Spleen (tissue), 11 donors: ENCODE measurements at regions not wholly inside any gene's neighbourhood (a gene's known extent, or its start where the extent isn't known, plus 50 kb on each side); places are given as distances from the start of the nearest gene placed in this dataset.

Source experiments
- DNase-seq: peaks from one replicate; pipeline ENCODE4 v3.0.0-alpha.2; 2020
- H3K27ac ChIP-seq, 8 donors: fragments of 200-600 bp; sonication (generic) in 7 of 8; 1 replicate in 4 of 8; 2 replicates in 4 of 8; pipeline versions ENCODE4 v1.5.0 to v1.8.0; 2016 to 2021; ENCODE audit warnings: inconsistent platforms in 4 of 8, mild to moderate bottlenecking in 4 of 8, moderate library complexity in 1 of 8
- H3K27me3 ChIP-seq, 7 donors: fragments of 200-600 bp; sonication (generic) in 6 of 7; replicated peaks in 1 of 7; 1 replicate in 4 of 7; 2 replicates in 3 of 7; pipeline versions ENCODE4 v1.5.0 to v1.8.0; 2016 to 2021; ENCODE audit warnings: inconsistent platforms in 3 of 7, mild to moderate bottlenecking in 1 of 7
- H3K36me3 ChIP-seq, 6 donors: fragments of 200-600 bp; sonication (generic) in 5 of 6; 1 replicate in 4 of 6; 2 replicates in 2 of 6; pipeline versions ENCODE4 v1.5.0 to v1.8.0; 2016 to 2021; ENCODE audit warnings: inconsistent platforms in 2 of 6
- H3K4me1 ChIP-seq, 6 donors: fragments of 200-600 bp; sonication (generic) in 5 of 6; 1 replicate in 3 of 6; 2 replicates in 3 of 6; pipeline versions ENCODE4 v1.5.0 to v1.8.0; 2016 to 2021; ENCODE audit warnings: inconsistent platforms in 3 of 6
- H3K4me3 ChIP-seq, 8 donors: fragments of 200-600 bp; sonication (generic) in 7 of 8; 1 replicate in 4 of 8; 2 replicates in 4 of 8; pipeline versions ENCODE4 v1.5.0 to v1.8.0; 2016 to 2021; ENCODE audit warnings: inconsistent platforms in 4 of 8, mild to moderate bottlenecking in 4 of 8, moderate library complexity in 2 of 8
- H3K9me3 ChIP-seq, 8 donors: fragments of 200-600 bp; sonication (generic) in 7 of 8; 1 replicate in 4 of 8; 2 replicates in 4 of 8; pipeline versions ENCODE4 v1.5.0 to v1.8.0; 2016 to 2021; ENCODE audit warnings: inconsistent platforms in 4 of 8
- CTCF ChIP-seq, 11 experiments: fragments of 200-600 bp in 7 of 11; fragments of 450-650 bp in 4 of 11; sonication (generic) in 4 of 11; IDR thresholded peaks in 8 of 11; conservative IDR thresholded peaks in 3 of 11; 1 replicate in 7 of 11; 2 replicates in 4 of 11; pipeline versions ENCODE4 v1.4.0 to v1.8.0; 2016 to 2021; ENCODE audit warnings: antibody characterized with exemption in 11 of 11, inconsistent platforms in 4 of 11, mild to moderate bottlenecking in 1 of 11
- POLR2A ChIP-seq, 3 donors: fragments of 450-650 bp; IDR thresholded peaks; one replicate each; pipeline ENCODE4 v1.5.1; 2017; ENCODE audit warnings: antibody characterized with exemption in 3 of 3, mild to moderate bottlenecking in 1 of 3
- POLR2AphosphoS5 ChIP-seq, 3 donors: sonication (generic); formaldehyde crosslinking; IDR thresholded peaks; one replicate each; pipeline ENCODE4 v1.5.1; 2017; ENCODE audit warnings: antibody characterized with exemption in 3 of 3
- WGBS, 5 donors: extraction: QIAGEN DNeasy Blood & Tissue Kit in 3 of 5; methylation state at CpG; one replicate each; pipeline versions ENCODE4 v1.1.5 to v1.1.7; 2013 to 2018; 5-methylcytosine and 5-hydroxymethylcytosine counted together
- intact Hi-C: fragments of 100-400 bp; cut with DNase I; formaldehyde crosslinking; loops from one replicate; pipeline ENCODE4 v1.15.0; 2023; ENCODE audit warnings: low total_unique reads
- donor health status: healthy with polysubstance abuse.
- donor health status: DM: no; HTN: no; CAD: no; lungs with moderate emphysema.
- donor health status: DM: no; HTN: no; CAD: no.
- donor health status: Bipolar disorder and iron deficiency.
- donor health status: healthy.
- donor health status: DM: no; HTN: no; CAD: no.
- donor health status: DM: yes; HTN: yes; CAD: no.

GRCh38 chr5:18036531-18036930 is 402.3 kb downstream of the TAF11L14 start:
- Histone ChIP-seq H3K9me3 (peaks cover 0 to 10% (median 0%) of the 10 kb centered on the region in 8 donors), H3K27me3 (no peaks in the 10 kb centered on the region), H3K36me3 (no peaks in the 10 kb centered on the region), H3K27ac (no peak overlapping the region), H3K4me3 (no peak overlapping the region), H3K4me1 (no peaks in the 10 kb centered on the region)
- TF ChIP-seq POLR2AphosphoS5 (IDR thresholded peaks at IDR 0.05): no peak
- TF ChIP-seq CTCF (IDR thresholded peaks at IDR 0.05 in 8 of 11, conservative IDR thresholded peaks at IDR 0.05 in 3 of 11): no peak
- no peak for TF ChIP-seq POLR2A (IDR thresholded peaks at IDR 0.05)
- 82 to 85% (median 83%) methylated on average over 2 of the region's 2 CpGs for WGBS, 5 donors
- intact Hi-C loops: no loop called here
- no peak for DNase-seq

- Histone ChIP-seq H3K27me3 (no peaks in the 10 kb centered on the region), H3K4me1 (no peaks in the 10 kb centered on the region), H3K36me3 (no peaks in the 10 kb centered on the region), H3K4me3 (no peak overlapping the region), H3K27ac (no peak overlapping the region), H3K9me3 (peaks cover 0 to 9% (median 0%) of the 10 kb centered on the region in 8 donors)
- no peak for TF ChIP-seq POLR2A (IDR thresholded peaks at IDR 0.05)
- TF ChIP-seq CTCF (IDR thresholded peaks at IDR 0.05 in 8 of 11, conservative IDR thresholded peaks at IDR 0.05 in 3 of 11): no peak
- TF ChIP-seq POLR2AphosphoS5 (IDR thresholded peaks at IDR 0.05): no peak
- WGBS, 5 donors: 75 to 97% (median 86%) methylated on average over 2 of the region's 2 CpGs
- DNase-seq: no peak
- intact Hi-C loops: no loop called here
Observed at GRCh38 chr5:18037718-18038117, 403.5 kb downstream of the TAF11L14 start.

- Histone ChIP-seq H3K36me3 (no peaks in the 10 kb centered on the region), H3K9me3 (peaks cover 0 to 5% (median 0%) of the 10 kb centered on the region in 8 donors), H3K4me3 (no peak overlapping the region), H3K27ac (no peak overlapping the region), H3K4me1 (no peaks in the 10 kb centered on the region), H3K27me3 (no peaks in the 10 kb centered on the region)
- TF ChIP-seq POLR2A (IDR thresholded peaks at IDR 0.05) (no peak), POLR2AphosphoS5 (IDR thresholded peaks at IDR 0.05) (no peak), CTCF (IDR thresholded peaks at IDR 0.05 in 8 of 11, conservative IDR thresholded peaks at IDR 0.05 in 3 of 11) (no peak)
- 6 to 29% (median 28%) methylated on average over 1 of the region's 1 CpG for WGBS, 5 donors
- no peak for DNase-seq
- intact Hi-C loops: no loop called here
Observed at GRCh38 chr5:18043344-18043743, 409.1 kb downstream of the TAF11L14 start.

GRCh38 chr5:18048449-18048848 is 414.2 kb downstream of the TAF11L14 start:
- no peak for DNase-seq
- intact Hi-C loops: no loop called here
- Histone ChIP-seq H3K27ac (no peak overlapping the region), H3K36me3 (no peaks in the 10 kb centered on the region), H3K9me3 (no peaks in the 10 kb centered on the region), H3K4me3 (no peak overlapping the region), H3K27me3 (no peaks in the 10 kb centered on the region), H3K4me1 (no peaks in the 10 kb centered on the region)
- no peak for TF ChIP-seq POLR2AphosphoS5 (IDR thresholded peaks at IDR 0.05)
- 37 to 64% (median 51%) methylated on average over 2 of the region's 2 CpGs for WGBS, 5 donors

- H3K4me1 ChIP-seq: no peaks in the 10 kb centered on the region
- TF ChIP-seq CTCF (IDR thresholded peaks at IDR 0.05 in 8 of 11, conservative IDR thresholded peaks at IDR 0.05 in 3 of 11): no peak
- TF ChIP-seq POLR2AphosphoS5 (IDR thresholded peaks at IDR 0.05): no peak
- TF ChIP-seq POLR2A (IDR thresholded peaks at IDR 0.05): no peak
- no peak overlapping the region for H3K27ac ChIP-seq
- intact Hi-C loops: no loop called here
- WGBS, 5 donors: 79 to 91% (median 84%) methylated on average over 1 of the region's 1 CpG
- no peaks in the 10 kb centered on the region for H3K36me3 ChIP-seq
- no peak overlapping the region for H3K4me3 ChIP-seq
- DNase-seq: no peak
- no peaks in the 10 kb centered on the region for H3K27me3 ChIP-seq
- H3K9me3 ChIP-seq: no peaks in the 10 kb centered on the region
Observed at GRCh38 chr5:18050345-18050744, 416.1 kb downstream of the TAF11L14 start.
